HG03159 (cell line): ENCODE measurements at regions not wholly inside any gene's neighbourhood (a gene's known extent, or its start where the extent isn't known, plus 50 kb on each side); places are given as distances from the start of the nearest gene placed in this dataset.

Experiments used
- ATAC-seq: cut with Tn5 transposase; IDR thresholded peaks from one replicate; pipeline ENCODE4 v1.9.1; 2021; ENCODE audit warnings: mild to moderate bottlenecking, moderate library complexity; ENCODE audit not compliant: unreplicated experiment

GRCh38 chr10:61548364-61548763 lies 95.2 kb upstream of the TMEM26 start:
- ATAC-seq = no peak

GRCh38 chr10:61547297-61547696 lies 94.1 kb upstream of the TMEM26 start:
- ATAC-seq = no peak

DNA sequence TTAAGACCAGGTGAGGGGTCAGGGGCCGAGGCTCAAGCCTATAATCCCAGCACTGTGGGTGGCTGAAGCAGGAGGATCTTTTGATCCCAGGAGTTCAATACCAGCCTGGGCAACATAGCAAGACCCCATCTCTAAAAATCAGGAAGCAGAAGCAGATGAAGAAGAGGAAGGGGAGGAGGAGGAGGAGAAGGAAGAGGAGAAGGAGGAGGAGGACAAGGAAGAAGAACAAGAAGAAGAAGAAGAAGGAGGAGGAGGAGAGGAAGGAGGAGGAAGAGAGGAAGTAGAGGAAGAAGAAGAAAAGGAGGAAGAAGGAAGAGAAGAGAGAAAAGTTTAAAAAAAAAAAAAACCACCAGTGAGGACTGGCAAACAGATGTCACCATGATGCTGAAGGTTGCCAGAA lies 92.0 kb upstream of the TMEM26 start:
- ATAC-seq = no peak

DNA sequence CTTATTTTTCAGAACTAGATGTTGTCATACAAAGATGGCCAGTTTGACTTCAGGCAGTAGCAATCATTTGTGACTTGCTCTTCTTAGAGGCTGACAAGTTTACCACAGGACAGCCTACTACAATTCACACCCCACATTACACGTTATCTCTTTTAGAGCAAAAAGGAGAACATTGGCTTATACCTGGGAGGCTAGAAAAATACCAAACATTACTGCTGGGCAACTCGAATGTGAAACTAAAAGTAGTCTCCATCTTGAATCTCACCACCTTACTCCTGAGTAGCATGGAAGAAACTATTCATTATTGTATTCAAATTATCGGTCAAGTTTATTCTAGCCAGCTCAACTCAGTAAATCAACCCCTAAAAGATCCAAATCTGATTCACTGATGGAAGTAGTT lies 90.7 kb upstream of the TMEM26 start:
- no peak for ATAC-seq

GRCh38 chr10:61542596-61542995 lies 89.4 kb upstream of the TMEM26 start:
- ATAC-seq = no peak

- ATAC-seq = no peak
Observed at GRCh38 chr10:61541960-61542359, 88.8 kb upstream of the TMEM26 start.

DNA sequence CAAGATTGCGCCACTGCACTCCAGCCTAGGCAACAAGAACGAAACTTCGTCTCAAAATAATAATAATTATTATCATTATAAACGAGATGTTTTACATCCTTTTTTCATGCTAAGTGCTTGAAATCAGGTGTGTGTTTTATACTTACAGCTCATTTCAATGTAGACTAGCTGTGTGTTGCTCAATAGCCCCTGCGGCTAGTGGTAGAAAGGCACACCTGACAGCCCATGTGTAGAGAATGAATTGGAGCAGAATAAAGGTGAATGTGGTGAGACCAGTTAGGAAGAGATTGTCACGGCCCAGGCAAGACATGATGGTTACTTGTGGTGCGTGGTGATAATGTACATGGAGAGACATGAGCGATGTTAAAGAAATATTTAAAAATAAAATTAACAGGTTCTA lies 86.7 kb upstream of the TMEM26 start:
- ATAC-seq = no peak

DNA sequence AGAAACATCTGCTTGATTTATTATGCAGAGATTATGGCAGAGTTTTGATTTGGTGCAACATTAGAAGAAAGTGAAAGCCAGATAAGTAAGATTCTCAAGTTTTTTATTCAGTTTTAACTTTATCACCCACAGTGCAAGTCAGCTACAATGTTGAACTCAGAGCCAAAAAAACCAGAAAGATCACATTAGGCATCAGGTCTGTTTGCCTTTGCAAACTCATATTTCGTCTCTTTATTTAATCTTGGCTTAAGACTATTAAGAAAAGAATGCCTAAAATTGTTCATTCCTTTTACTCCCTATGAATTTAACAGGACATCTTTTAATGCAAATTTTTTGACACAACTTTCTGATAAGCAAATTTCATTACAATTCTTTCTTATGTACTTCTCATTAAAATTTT lies 76.0 kb upstream of the TMEM26 start:
- no peak for ATAC-seq

DNA sequence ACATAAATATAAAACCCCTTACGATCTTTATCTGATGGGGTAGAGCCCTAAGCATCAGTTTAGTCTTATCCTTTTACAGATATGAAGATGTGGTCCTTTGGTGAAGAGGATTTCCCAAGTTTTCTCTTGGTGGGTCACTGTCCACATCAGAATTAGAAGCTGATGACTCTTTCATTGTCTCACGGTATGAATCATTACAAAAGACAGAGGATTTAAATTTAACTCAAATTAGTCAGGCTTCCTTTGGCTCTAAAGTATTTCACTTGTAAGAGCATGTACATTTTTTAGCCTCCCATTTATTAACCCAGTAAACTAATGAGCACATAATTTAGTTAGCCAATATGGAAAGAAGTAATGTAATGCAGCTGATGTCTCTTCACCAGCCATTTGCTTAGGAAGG lies 49.9 kb upstream of the TMEM26 start:
- ATAC-seq = no peak
